WTC11 (cell line): ENCODE measurements at regions not wholly inside any gene's neighbourhood (a gene's known extent, or its start where the extent isn't known, plus 50 kb on each side); places are given as distances from the start of the nearest gene placed in this dataset.

Experiments used
- ARID4B ChIP-seq: sonication (generic); formaldehyde crosslinking; IDR thresholded peaks from 2 replicates; pipeline ENCODE4 v1.8.0; 2023; ENCODE audit warnings: missing genetic modification reagents, mild to moderate bottlenecking, borderline replicate concordance
- ATF1 ChIP-seq: sonication (generic); formaldehyde crosslinking; IDR thresholded peaks from 2 replicates; pipeline ENCODE4 v1.8.1; 2023; ENCODE audit warnings: mild to moderate bottlenecking, moderate library complexity, missing genetic modification reagents
- ATF3 ChIP-seq: sonication (generic); formaldehyde crosslinking; conservative IDR thresholded peaks from 2 replicates; pipeline ENCODE4 v1.8.1; 2022; ENCODE audit warnings: mild to moderate bottlenecking, missing genetic modification reagents
- CTCF ChIP-seq: fragments of 200-600 bp; IDR thresholded peaks from 2 replicates; pipeline ENCODE4 v1.8.0; 2022; ENCODE audit warnings: antibody characterized with exemption
- ELF4 ChIP-seq: sonication (generic); formaldehyde crosslinking; IDR thresholded peaks from 2 replicates; pipeline ENCODE4 v1.8.1; 2022; ENCODE audit warnings: low read depth, mild to moderate bottlenecking, moderate library complexity, missing genetic modification reagents
- MAX ChIP-seq: sonication (generic); formaldehyde crosslinking; IDR thresholded peaks from 2 replicates; pipeline ENCODE4 v1.8.0; 2022; ENCODE audit warnings: mild to moderate bottlenecking, missing genetic modification reagents
- ZNF263 ChIP-seq: sonication (generic); formaldehyde crosslinking; IDR thresholded peaks from 2 replicates; pipeline ENCODE4 v1.8.1; 2022; ENCODE audit warnings: low read depth, mild to moderate bottlenecking, moderate library complexity, missing genetic modification reagents

GRCh38 chr7:123343611-123344010, 143.8 kb upstream of the SLC13A1 start:
- TF ChIP-seq CTCF (no peak), ATF3 (CRISPR knock-in tag) (no peak), ARID4B (CRISPR knock-in tag) (no peak), MAX (CRISPR knock-in tag) (no peak), ELF4 (CRISPR knock-in tag) (no peak), ATF1 (CRISPR knock-in tag) (no peak), ZNF263 (CRISPR knock-in tag) (no peak)
